Embryonic facial prominence (tissue), 1 donor: ENCODE measurements at regions not wholly inside any gene's neighbourhood (a gene's known extent, or its start where the extent isn't known, plus 50 kb on each side); places are given as distances from the start of the nearest gene placed in this dataset.

Experiments used
- DNase-seq: peaks from one replicate; pipeline ENCODE4 v3.0.0-alpha.2; 2016; ENCODE audit errors: extremely low spot score

DNA sequence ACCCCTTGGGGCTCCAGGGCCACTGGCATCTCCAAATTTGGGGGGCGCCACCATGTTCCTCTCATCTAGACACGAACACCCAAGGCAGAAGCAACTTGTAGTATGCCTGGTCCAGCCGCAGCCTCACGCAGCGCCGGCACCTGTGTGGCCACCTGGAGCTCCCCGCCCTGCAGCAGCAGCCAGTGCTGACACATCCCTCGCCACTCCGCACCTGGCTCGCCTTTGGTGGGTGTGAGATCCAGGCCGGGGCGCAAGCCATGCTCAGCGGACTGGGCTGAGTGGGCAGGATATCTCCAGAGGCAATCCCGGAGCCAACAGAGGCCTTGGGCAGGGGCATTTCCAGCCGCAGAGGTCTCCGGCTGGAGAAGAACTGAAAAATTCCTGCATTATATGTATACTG lies 1563.7 kb downstream of the NCAM2 start:
- no peak for DNase-seq

DNA sequence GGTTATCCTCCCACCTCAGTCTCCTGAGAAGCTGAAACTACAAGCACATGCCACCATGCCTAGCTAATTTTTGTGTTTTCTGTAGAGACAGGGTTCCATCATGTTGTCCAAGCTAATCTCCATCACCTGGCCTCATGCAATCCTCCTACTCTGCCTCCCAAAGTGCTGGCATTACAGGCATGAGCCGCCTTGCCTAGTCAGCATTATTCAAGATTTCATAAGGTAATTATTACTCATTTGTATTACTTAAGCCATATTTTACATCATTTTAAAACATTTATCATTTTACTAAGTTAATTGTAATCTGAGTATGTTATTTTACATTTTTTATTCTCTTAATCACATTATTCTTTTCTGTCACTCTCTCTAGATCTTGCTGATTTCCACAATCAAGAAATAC lies 1575.6 kb downstream of the NCAM2 start:
- DNase-seq, result no peak

DNA sequence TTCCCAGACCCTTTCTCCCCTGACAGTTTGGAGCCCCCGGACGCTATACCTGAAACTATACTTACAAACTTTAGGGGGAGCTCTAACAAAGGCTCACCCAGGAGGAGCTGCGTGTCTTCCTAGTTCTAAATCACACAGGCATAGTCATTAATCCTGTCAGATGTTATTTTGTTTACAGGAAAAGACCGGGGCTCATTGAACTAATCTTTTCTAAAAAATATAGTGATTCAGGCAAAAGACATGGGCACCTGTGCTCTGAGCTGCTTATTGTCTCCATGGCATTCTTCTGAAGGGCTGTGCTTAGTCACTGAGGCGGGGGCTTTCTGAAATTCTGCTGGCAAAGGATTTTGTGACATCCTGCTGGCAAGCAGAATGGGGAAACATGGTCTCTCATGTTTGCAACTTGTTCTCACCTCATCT lies 1577.0 kb downstream of the NCAM2 start:
- no peak for DNase-seq

DNA sequence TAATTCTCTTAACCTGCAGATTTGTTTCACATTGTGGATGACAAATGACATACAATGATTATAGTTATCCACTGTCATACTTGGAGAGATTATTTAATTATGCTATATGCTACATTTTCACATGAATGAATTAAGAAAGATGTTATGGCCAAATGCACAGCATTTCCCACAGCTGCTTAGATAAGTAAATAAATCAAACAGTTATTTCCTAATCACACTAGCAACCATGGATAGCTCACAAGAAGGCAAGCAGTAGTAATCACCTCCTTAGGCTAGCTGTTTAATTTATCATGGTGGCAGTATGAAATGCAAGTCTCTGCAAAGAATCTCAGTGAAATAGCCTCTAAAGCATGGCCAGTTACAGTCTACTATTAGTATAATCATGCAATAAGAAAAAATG lies 1581.5 kb downstream of the NCAM2 start:
- no peak for DNase-seq

DNA sequence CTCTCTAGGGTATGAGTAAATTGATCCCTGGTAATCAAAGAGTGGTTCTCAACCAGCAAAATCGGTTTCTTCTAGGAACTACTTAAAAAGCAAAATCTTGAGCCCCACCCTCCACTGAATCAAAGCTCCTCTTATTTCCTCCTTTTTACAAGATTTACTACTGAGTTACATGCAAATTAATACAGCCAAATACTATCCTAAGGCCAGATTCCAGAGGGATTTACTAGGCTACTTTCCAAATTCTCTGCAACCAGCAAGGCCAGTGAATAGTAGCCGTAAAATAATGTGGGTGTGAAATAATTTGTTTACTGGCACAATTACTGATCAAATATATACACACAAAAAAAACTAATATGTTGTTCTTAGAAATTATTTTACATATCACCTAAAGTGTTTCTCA lies 1583.8 kb downstream of the NCAM2 start:
- no peak for DNase-seq

DNA sequence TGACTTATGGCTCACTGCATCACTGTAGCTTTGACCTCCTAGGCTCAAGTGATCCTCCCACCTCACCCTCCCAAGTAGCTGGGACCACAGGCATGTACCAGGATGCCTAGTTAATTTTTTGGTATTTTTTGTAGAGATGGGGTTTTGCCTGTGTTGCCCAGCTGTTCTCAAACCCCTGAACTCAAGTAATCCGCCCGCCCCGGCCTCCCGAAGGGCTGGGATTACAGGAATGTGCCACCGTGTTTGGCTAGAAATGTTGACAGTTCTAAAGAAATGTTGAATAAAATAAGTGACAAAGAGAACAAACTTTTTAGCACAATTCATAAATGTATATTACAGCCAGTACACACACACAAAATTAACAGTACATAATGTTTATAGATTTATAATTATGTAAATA lies 1586.1 kb downstream of the NCAM2 start:
- DNase-seq, result no peak

DNA sequence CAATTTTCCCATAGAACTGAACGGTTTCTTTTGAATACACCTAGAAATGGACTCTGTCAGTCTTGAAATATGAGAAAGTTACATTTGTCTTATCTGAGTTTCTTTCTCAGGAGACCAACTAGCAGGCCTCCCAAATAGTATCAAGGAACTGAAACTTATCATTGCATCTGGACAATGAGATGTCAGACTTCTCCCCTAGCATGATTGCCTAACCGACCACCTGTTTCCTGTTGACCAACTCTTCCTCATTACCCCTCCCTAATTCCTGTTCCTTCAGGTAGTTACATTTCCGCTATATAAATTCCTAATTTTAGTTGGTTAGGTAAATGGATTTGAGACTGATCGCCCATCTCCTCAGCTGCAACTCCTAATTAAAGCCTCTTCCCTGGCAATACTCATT lies 1587.3 kb downstream of the NCAM2 start:
- DNase-seq, result no peak

DNA sequence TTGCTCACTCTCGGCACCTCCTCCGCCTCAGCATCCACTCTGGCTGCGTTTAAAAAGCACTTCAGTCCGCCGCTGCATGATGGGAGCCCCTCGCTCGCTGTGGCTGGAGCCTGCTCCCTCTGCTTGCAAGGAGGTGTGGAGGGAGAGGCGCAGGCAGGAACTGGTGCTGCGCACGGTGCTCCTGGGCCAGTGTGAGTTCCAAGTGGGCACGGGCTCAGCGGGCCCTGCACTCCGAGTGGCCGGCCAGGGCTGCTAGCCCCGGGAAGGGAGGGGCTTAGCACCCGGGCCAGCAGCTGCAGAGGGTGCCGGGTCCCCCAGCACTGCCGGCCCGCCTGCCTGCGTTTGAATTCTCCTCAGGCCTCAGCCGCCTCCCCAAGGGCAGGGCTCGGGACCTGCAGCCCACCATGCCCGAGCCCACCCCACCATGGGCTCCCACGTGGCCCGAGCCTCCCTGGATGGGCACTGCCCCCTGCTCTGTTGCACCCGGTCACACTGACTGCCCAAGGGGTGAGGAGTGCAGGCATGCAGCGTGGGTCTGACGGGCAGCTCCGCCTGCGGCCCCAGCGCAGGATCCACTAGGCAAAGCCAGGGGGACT lies 1599.5 kb downstream of the NCAM2 start:
- DNase-seq, result no peak

DNA sequence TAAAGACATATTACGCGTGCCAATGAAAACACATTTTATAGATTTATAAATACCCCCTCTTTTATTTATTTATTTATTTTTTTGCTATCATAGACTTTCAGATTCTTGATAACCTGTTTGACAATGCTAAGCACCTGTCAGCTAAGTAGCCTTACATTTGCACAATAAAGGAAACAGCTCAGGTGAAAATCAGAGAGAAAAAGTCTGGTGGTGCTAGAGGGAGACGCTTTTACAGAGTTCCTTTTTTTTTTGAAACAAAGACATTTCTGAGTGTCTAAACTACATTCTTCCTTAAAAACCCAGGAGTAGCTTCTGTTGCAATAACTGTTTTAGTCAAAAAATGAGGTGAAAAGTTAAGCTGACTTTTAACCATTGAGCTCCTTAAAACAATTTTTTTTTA lies 1611.6 kb downstream of the NCAM2 start:
- DNase-seq, result no peak

DNA sequence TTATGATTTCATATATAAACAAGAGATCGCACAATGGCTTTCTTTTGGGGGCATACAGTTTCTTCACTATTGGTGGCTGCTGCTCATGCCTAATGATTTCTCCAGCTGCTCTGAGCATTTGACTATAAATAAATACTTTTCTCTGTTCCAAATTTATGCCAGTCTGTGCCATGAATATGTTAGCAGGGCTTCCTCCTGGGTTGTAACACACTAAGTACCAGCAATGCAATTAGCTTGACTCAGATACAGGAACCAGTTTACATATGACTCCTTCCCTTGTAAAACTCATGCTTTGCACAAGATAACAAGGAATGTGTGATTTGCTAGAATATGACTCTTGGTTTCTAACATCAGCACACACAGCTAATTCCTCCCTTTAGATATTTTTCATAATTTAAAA lies 1629.7 kb downstream of the NCAM2 start:
- no peak for DNase-seq

DNA sequence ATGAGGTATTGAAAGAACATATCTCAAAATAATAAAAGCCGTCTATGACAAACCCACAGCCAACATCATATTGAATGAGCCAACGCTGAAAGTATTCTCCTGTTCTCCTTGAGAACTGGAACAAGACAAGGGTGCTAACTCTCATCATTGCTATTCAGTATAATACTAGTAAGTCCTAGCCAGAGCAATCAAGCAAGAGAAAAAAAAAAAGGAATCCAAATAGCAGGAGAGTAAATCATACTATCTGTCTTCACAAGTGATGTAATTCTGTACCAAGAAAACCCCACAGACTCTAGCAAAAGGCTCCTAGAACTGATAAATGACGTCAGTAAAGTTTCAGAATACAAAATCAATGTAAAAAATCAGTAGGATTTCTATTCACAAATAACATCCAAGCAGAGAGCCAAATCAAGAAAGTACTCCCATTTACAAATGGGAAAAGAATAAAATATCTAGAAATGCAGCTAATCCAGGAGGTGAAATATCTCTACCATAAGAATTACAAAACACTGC lies 1632.8 kb downstream of the NCAM2 start:
- DNase-seq, result no peak

DNA sequence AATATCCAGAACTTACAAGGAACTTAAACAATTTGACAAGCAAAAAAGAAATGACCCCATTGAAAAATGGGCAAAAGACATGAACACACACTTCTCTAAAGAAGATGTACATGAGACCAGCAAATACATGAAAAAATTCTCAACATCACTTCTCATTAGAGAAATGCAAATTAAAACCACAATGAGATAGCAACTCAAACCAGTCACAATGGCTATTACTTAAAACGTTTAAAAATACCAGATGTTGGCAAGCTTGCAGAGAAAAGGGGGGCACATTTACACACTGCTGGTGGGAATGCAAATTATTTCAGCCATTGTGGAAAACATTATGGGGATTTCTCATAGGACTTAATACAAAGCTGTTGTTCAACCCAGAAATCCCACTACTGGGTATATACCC lies 1634.0 kb downstream of the NCAM2 start:
- DNase-seq, result no peak

DNA sequence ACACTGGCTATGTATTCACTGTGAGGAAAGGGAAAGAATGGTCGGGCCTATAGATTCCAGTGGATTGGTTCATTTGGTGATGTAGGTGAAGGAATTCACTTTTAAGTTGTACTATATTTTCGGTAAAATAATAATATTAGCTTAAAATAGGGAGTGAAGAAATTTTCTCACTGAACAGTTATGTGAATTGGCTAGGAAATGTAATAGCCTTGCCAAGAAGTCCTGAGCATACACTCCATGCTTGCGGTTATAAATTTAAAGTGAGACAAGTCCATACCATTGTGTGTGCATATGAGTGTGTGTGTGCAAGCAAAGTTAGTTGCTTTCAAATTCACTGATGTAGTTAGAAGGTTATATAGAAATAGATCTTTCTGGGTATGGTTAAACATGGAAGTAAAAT lies 1651.0 kb downstream of the NCAM2 start:
- DNase-seq, result no peak

DNA sequence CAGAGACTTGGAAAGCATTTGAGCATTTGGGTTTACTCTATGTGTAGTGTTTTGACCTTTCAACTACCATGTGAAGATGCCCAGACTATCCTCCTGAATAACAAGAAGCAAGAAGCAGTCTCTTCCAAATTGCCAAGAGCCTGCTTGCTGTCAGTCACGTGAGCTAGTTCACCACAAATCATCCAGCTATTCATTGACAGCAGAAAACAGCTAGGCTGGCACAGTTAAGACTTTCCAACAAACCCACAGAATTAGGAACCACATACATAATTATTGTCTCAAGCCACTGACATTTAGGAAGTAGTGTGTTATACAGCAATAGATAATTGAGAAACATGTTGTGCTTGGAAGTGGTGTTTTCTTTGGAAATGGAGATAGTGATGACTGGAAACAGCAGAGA lies 1652.0 kb downstream of the NCAM2 start:
- no peak for DNase-seq

DNA sequence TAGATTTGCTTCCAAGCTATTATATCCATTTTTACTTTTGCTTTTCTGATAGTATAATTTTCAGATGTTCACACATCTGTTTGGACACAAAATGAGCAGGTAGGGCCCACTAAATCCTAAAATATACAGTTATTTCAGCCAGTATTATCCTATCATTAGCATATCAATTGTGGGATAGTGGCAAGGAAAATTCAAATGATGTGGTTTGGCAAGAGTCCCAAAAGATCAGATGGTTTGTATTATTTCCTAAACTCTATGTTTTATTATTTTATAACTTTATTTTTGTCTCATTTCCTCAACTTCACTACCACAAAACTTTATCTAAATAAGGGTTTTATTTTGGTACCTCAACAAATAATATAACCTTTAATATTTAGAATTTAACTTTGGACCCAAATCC lies 1659.6 kb downstream of the NCAM2 start:
- DNase-seq, result no peak

DNA sequence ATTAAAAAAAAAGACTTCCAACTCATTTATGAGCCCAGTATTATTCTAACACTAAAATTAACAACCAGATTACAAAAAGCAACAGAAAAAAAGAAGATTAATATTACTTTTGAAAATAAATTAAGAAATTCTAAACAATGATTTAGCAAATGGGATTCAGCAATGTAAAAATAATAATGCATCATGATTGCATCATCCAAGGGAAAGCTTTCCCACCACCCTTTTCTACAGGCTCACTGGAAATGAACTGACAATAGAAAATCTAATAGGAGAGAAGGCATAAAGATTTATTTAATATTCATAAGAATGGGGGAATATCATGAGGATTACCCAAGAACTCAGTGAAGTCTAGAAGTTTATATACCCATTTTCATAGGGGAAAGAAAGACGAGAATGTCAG lies 1671.9 kb downstream of the NCAM2 start:
- no peak for DNase-seq

DNA sequence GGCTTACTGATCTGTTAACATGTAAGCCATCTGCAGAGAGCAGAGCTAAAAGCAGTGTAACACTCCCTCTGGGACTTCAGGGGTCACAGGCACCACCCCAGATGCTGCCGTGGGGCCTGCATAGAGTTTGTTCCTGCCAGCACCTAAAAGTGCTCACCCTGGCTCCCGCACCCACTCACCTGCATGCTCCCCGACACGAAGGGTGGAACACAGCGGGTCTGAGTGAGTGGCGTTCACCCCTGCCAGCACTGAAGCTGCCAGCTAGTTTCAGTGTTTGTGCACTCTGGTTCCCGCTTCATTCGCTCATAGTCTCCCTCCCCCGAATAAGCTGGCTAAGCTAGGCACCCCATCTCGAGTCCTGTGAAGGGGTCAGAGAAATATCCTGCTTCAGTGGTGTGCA lies 1681.0 kb downstream of the NCAM2 start:
- no peak for DNase-seq

DNA sequence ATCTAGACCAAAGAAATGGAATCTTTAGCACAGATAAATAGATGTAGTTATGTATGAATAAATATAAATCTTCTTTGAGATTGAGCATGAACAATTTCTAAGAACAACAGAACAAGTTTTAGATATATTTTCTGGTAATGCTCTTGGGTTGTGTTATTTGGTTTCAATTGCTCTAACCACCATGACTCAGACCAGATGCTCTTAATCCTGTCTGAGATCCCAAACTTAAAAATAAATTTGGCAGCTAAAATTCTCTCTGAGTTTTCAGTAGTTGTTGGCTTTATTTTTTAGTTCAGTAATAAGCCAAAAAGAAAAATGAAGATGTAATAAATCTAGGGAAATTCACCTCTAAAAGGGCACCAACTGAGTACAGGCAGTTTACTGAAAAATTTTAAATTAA lies 1693.4 kb downstream of the NCAM2 start:
- DNase-seq, result no peak

DNA sequence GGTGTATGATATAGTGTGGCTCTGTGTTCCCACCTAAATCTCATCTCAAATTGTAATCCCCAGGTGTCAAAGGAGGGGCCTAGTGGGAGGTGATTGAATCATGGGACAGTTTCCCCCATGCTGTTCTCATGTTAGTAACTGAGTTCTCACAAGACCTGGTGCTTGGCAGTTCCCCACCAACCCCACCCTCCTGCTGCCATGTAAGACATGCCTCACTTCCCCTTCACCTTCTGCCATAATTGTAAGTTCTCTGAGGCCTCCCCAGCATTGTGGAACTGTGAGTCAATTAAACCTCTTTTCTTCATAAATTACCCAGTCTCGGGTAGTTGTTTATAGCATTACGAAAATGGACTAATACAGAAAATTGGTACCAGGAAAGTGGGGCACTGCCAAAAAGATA lies 1705.3 kb downstream of the NCAM2 start:
- no peak for DNase-seq

DNA sequence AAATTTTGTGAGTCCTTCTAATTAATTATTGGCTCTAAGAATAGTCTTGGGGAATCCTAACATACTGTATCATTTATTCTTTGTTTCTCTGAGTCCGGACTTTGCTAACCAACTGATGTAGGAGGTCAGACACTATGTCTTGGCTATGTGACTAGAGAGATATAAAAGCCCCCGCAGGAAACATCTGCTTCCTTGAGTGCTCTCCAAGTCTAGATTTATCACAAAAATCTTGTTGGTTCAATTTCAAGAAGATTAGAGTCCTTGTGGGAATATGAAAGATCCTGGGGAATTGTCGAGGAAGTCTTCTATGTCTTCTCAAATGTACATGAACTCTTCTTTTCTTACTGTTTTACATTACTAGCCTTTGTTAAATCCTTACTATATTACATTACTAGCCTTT lies 1712.5 kb downstream of the NCAM2 start:
- DNase-seq, result no peak

DNA sequence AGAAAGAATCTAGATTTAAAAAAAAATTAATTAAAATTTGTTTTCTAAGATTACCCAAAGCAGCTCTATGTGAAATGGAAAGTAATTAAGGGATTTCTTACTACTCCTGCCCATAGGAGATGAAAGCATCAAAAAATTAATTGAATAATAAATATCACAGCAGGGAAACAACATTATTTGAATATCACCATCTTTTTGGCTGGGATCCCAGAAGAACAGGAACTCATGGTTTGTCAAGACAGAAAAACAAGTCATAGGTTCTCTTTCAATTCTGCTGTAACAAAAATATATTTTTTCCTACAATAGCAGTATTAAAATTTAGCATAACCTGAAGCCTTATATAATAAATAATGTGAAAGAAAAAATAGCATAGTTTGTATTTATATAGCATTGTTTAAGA lies 1713.4 kb downstream of the NCAM2 start:
- DNase-seq, result no peak

DNA sequence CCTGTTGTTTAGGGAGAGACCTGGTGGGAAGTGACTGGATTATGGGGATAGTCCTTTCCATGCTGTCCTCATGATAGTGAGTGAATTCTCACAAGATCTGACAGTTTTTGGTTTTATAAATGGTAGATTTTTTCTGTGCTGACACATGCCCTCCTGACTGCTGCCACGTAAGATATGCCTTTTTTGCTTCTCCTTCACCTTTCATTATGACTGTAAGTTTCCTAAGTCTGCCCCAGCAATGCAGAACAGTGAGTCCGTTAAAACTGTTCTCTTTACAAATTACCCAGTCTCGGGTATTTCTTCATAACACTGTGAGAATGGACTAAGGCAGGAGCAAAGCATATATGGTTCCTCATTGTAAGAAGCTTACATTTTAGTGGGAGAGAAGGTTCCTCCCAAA lies 1727.2 kb downstream of the NCAM2 start:
- DNase-seq, result no peak

DNA sequence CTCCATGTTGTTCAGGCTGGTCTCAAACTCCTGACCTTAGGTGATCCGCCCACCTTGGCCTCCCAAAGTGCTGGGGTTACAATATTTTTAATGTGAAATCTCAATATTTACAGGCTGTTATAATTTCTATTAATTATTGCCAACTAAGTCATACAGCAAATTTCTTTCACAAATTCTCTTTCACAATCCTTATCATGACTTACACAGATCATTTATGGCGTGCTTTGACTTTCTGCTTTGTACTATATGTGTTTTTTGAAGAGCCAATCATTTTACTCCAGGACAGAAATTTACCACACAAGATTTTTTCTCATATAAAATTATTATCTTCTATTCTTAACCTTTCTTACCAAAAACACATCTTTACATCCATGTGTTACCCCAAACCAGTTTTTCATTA lies 1729.9 kb downstream of the NCAM2 start:
- no peak for DNase-seq

DNA sequence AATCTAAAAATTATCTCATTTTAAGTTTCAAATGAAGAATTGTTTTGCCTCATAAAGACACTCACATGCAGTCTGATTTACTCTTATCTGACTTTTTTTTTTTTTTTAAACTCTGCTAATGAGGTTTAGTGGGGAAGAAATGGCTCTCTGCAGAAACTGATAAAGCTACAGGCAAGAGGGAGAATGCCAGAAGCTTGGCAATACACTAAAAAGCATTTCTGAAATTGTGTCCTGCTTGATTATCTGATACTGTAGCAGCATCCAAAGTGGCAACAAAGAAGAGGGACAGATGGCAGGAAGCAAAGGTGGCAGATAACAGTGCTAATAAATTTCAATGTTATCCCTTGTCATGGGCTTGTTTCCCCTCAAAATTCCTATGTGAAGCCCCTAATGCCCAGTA lies 1744.9 kb downstream of the NCAM2 start:
- no peak for DNase-seq

DNA sequence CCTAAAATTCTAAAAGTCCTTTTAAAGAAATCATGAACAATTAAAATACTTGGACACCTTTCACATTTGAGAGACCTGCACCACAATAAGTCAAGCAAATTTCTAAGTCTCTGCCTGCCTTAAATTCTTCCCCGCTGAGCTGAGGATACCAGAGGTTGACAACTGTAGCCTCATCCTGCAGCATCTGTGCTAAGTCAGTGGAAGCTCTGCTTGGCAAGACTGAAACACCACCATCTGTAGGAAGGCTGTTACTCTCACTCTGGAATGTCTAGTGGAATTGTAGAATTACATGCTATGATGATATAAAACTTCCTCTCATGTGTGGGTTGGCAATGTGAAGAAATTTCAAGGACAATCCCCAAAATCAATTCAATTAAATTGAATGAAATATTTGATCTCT lies 1756.5 kb downstream of the NCAM2 start:
- DNase-seq, result no peak
